HG03558 (cell line): ENCODE measurements at regions not wholly inside any gene's neighbourhood (a gene's known extent, or its start where the extent isn't known, plus 50 kb on each side); places are given as distances from the start of the nearest gene placed in this dataset.
"Not testable (repeated sequence)": the region's sequence is repeated elsewhere in the genome, so short reads cannot be mapped to it uniquely, and the experiment has no call there.

Experiments used
- ATAC-seq: cut with Tn5 transposase; IDR thresholded peaks from one replicate; pipeline ENCODE4 v1.9.1; 2021; ENCODE audit warnings: moderate number of reproducible peaks; ENCODE audit not compliant: unreplicated experiment; ENCODE audit errors: extremely low read depth

- ATAC-seq = no peak
These were observed 482.7 kb upstream of the RGS6 start for GRCh38 chr14:71449316-71450055.

GRCh38 chr14:71451501-71451900 is 480.7 kb upstream of the RGS6 start:
- ATAC-seq = no peak

- no peak for ATAC-seq
These were observed 479.7 kb upstream of the RGS6 start for GRCh38 chr14:71452539-71452938.

GRCh38 chr14:71452987-71453386 is 479.2 kb upstream of the RGS6 start:
- ATAC-seq = no peak

GRCh38 chr14:71454010-71454409 is 478.2 kb upstream of the RGS6 start:
- ATAC-seq = no peak

- ATAC-seq = no peak
These were observed 477.5 kb upstream of the RGS6 start for GRCh38 chr14:71454513-71455332.

- ATAC-seq = no peak
These were observed 472.1 kb upstream of the RGS6 start for GRCh38 chr14:71460091-71460490.

GRCh38 chr14:71461617-71462016 is 470.6 kb upstream of the RGS6 start:
- not testable (repeated sequence) for ATAC-seq

- ATAC-seq = no peak
These were observed 468.4 kb upstream of the RGS6 start for GRCh38 chr14:71463807-71464206.

- no peak for ATAC-seq
These were observed 467.4 kb upstream of the RGS6 start for GRCh38 chr14:71464840-71465239.

- ATAC-seq = no peak
These were observed 466.9 kb upstream of the RGS6 start for GRCh38 chr14:71465316-71465715.

GRCh38 chr14:71466251-71466650 is 466.0 kb upstream of the RGS6 start:
- ATAC-seq = no peak

GRCh38 chr14:71466946-71467345 is 465.3 kb upstream of the RGS6 start:
- ATAC-seq = no peak

GRCh38 chr14:71467361-71467811 is 464.8 kb upstream of the RGS6 start:
- no peak for ATAC-seq

- ATAC-seq = no peak
These were observed 463.5 kb upstream of the RGS6 start for GRCh38 chr14:71468701-71469100.

GRCh38 chr14:71469643-71470335 is 462.4 kb upstream of the RGS6 start:
- no peak for ATAC-seq

- no peak for ATAC-seq
These were observed 460.4 kb upstream of the RGS6 start for GRCh38 chr14:71471634-71472355.

GRCh38 chr14:71472356-71473340 is 459.6 kb upstream of the RGS6 start:
- no peak for ATAC-seq

GRCh38 chr14:71473843-71474242 is 458.4 kb upstream of the RGS6 start:
- no peak for ATAC-seq
